K562 (cell line): ENCODE measurements at regions not wholly inside any gene's neighbourhood (a gene's known extent, or its start where the extent isn't known, plus 50 kb on each side); places are given as distances from the start of the nearest gene placed in this dataset.

Experiments used
- TEAD1 ChIP-seq, 2 experiments: fragments of 450-650 bp in 1 of 2; sonication (generic) in 1 of 2; formaldehyde crosslinking; IDR thresholded peaks; 2 replicates each; pipeline versions ENCODE4 v1.4.0 to v1.8.0; 2020 to 2022; ENCODE audit warnings: mild to moderate bottlenecking in 2 of 2, missing genetic modification reagents in 1 of 2
- TF ChIP-seq, protein P1 (sequence below), 3 experiments: IDR thresholded peaks in 2 of 3; conservative IDR thresholded peaks in 1 of 3; 2 replicates each; pipeline ENCODE4 v1.5.1; 2011 to 2012; ENCODE audit warnings: low read length in 3 of 3, mild to moderate bottlenecking in 3 of 3, control low read depth in 2 of 3, improper control_type of control experiment in 1 of 3, inconsistent platforms in 1 of 3, low read depth in 1 of 3, mixed read lengths in 1 of 3, moderate library complexity in 1 of 3; ENCODE audit not compliant: insufficient read depth in 2 of 3

GRCh38 chr2:160566717-160567116 lies 73.1 kb upstream of the RBMS1 start:
- TF ChIP-seq TEAD1 (CRISPR knock-in tag; IDR thresholded peaks at IDR 0.05): no peak
- TF ChIP-seq, protein P1, sequence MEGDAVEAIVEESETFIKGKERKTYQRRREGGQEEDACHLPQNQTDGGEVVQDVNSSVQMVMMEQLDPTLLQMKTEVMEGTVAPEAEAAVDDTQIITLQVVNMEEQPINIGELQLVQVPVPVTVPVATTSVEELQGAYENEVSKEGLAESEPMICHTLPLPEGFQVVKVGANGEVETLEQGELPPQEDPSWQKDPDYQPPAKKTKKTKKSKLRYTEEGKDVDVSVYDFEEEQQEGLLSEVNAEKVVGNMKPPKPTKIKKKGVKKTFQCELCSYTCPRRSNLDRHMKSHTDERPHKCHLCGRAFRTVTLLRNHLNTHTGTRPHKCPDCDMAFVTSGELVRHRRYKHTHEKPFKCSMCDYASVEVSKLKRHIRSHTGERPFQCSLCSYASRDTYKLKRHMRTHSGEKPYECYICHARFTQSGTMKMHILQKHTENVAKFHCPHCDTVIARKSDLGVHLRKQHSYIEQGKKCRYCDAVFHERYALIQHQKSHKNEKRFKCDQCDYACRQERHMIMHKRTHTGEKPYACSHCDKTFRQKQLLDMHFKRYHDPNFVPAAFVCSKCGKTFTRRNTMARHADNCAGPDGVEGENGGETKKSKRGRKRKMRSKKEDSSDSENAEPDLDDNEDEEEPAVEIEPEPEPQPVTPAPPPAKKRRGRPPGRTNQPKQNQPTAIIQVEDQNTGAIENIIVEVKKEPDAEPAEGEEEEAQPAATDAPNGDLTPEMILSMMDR (IDR thresholded peaks at IDR 0.05 in 2 of 3, conservative IDR thresholded peaks at IDR 0.05 in 1 of 3; ENCODE audit: insufficient read depth in 2 of 3, low read depth in 1 of 3, low read length in 3 of 3): no peak
